Neuron (in vitro differentiated cells): ENCODE measurements at regions not wholly inside any gene's neighbourhood (a gene's known extent, or its start where the extent isn't known, plus 50 kb on each side); places are given as distances from the start of the nearest gene placed in this dataset.

Source experiments
- H2AFZ ChIP-seq: one replicate; pipeline ENCODE4 v1.6.1; 2013; ENCODE audit warnings: low read depth, mild to moderate bottlenecking, inconsistent platforms, low read length, moderate library complexity
- H3K27me3 ChIP-seq: one replicate; pipeline ENCODE4 v1.6.1; 2013; ENCODE audit warnings: low read length; ENCODE audit not compliant: insufficient read depth
- H3K36me3 ChIP-seq: one replicate; pipeline ENCODE4 v1.6.1; 2013; ENCODE audit warnings: low read length; ENCODE audit not compliant: insufficient read depth
- H3K4me1 ChIP-seq: one replicate; pipeline ENCODE4 v1.6.1; 2013; ENCODE audit warnings: low read length; ENCODE audit not compliant: insufficient read depth
- H3K4me3 ChIP-seq: 2 replicates; pipeline ENCODE4 v1.5.1; 2013; ENCODE audit warnings: mild to moderate bottlenecking, low read length, moderate library complexity
- H3K9me3 ChIP-seq: one replicate; pipeline ENCODE4 v1.6.1; 2013; ENCODE audit warnings: low read length

GRCh38 chr7:128172963-128173362 is 68.1 kb upstream of the LEP start:
- Histone ChIP-seq H3K9me3 (no peaks in the 10 kb centered on the region), H3K36me3 (no peaks in the 10 kb centered on the region), H3K4me3 (no peak overlapping the region), H3K4me1 (no peaks in the 10 kb centered on the region), H2AFZ (no peak overlapping the region), H3K27me3 (peaks cover 60% of the 10 kb centered on the region)

- no peaks in the 10 kb centered on the region for H3K4me1 ChIP-seq
- no peak overlapping the region for H2AFZ ChIP-seq
- peaks cover 46% of the 10 kb centered on the region for H3K27me3 ChIP-seq
- no peaks in the 10 kb centered on the region for H3K9me3 ChIP-seq
- H3K4me3 ChIP-seq, result no peak overlapping the region
- H3K36me3 ChIP-seq, result no peaks in the 10 kb centered on the region
Observed at GRCh38 chr7:128174386-128174785, 66.7 kb upstream of the LEP start.

- H2AFZ ChIP-seq, result no peak overlapping the region
- peaks cover 32% of the 10 kb centered on the region for H3K27me3 ChIP-seq
- H3K9me3 ChIP-seq, result no peaks in the 10 kb centered on the region
- H3K36me3 ChIP-seq, result no peaks in the 10 kb centered on the region
- no peaks in the 10 kb centered on the region for H3K4me1 ChIP-seq
- H3K4me3 ChIP-seq, result no peak overlapping the region
Observed at GRCh38 chr7:128176696-128177095, 64.4 kb upstream of the LEP start.

- Histone ChIP-seq H3K4me3 (no peak overlapping the region), H3K27me3 (peaks cover 24% of the 10 kb centered on the region), H2AFZ (no peak overlapping the region), H3K4me1 (no peaks in the 10 kb centered on the region), H3K36me3 (no peaks in the 10 kb centered on the region), H3K9me3 (no peaks in the 10 kb centered on the region)
Observed at GRCh38 chr7:128177768-128178550, 63.1 kb upstream of the LEP start.

GRCh38 chr7:128178611-128179010 is 62.5 kb upstream of the LEP start:
- H2AFZ ChIP-seq, result no peak overlapping the region
- no peak overlapping the region for H3K4me3 ChIP-seq
- peaks cover 21% of the 10 kb centered on the region for H3K27me3 ChIP-seq
- H3K9me3 ChIP-seq, result no peaks in the 10 kb centered on the region
- H3K4me1 ChIP-seq, result no peaks in the 10 kb centered on the region
- no peaks in the 10 kb centered on the region for H3K36me3 ChIP-seq

- H3K4me1 ChIP-seq, result no peaks in the 10 kb centered on the region
- no peak overlapping the region for H2AFZ ChIP-seq
- no peaks in the 10 kb centered on the region for H3K9me3 ChIP-seq
- H3K27me3 ChIP-seq, result peaks cover 46% of the 10 kb centered on the region
- H3K4me3 ChIP-seq, result no peak overlapping the region
- no peaks in the 10 kb centered on the region for H3K36me3 ChIP-seq
Observed at GRCh38 chr7:128188396-128189230, 52.5 kb upstream of the LEP start.

- Histone ChIP-seq H3K9me3 (peaks cover 3% of the 10 kb centered on the region), H3K4me3 (no peak overlapping the region), H2AFZ (no peak overlapping the region), H3K27me3 (peaks cover 38% of the 10 kb centered on the region), H3K36me3 (no peaks in the 10 kb centered on the region), H3K4me1 (no peaks in the 10 kb centered on the region)
Observed at GRCh38 chr7:128189231-128189930, 51.7 kb upstream of the LEP start.

- no peak overlapping the region for H3K4me3 ChIP-seq
- H2AFZ ChIP-seq, result no peak overlapping the region
Observed at GRCh38 chr7:128190051-128190647, 50.9 kb upstream of the LEP start.

GRCh38 chr7:128191136-128191844 is 49.8 kb upstream of the LEP start:
- Histone ChIP-seq H2AFZ (no peak overlapping the region), H3K4me1 (no peaks in the 10 kb centered on the region), H3K27me3 (peaks cover 36% of the 10 kb centered on the region), H3K9me3 (peaks cover 5% of the 10 kb centered on the region), H3K36me3 (no peaks in the 10 kb centered on the region), H3K4me3 (no peak overlapping the region)

More at GRCh38 chr7:128190051-128190647, 50.9 kb upstream of the LEP start:
- peaks cover 38% of the 10 kb centered on the region for H3K27me3 ChIP-seq
- no peaks in the 10 kb centered on the region for H3K36me3 ChIP-seq
- H3K4me1 ChIP-seq, result no peaks in the 10 kb centered on the region
- peaks cover 5% of the 10 kb centered on the region for H3K9me3 ChIP-seq
